Nephron progenitor cell (in vitro differentiated cells): ENCODE measurements at regions not wholly inside any gene's neighbourhood (a gene's known extent, or its start where the extent isn't known, plus 50 kb on each side); places are given as distances from the start of the nearest gene placed in this dataset.

Experiments
- DNase-seq: peaks from one replicate; pipeline ENCODE4 v3.0.0; 2021
- H3K27ac Mint-ChIP-seq: 2 replicates; pipeline ENCODE4 v1.8.0; 2021; ENCODE audit warnings: mild to moderate bottlenecking, moderate library complexity, mixed read lengths
- H3K27me3 Mint-ChIP-seq: 2 replicates; pipeline ENCODE4 v1.8.0; 2021; ENCODE audit warnings: mild to moderate bottlenecking, low read depth, mixed read lengths; ENCODE audit not compliant: poor library complexity
- H3K36me3 Mint-ChIP-seq: 2 replicates; pipeline ENCODE4 v1.8.0; 2021; ENCODE audit warnings: low read depth, mixed read lengths
- H3K4me1 Mint-ChIP-seq: 2 replicates; pipeline ENCODE4 v1.8.0; 2021; ENCODE audit warnings: mixed read lengths
- H3K4me3 Mint-ChIP-seq: 2 replicates; pipeline ENCODE4 v1.8.0; 2021; ENCODE audit warnings: mild to moderate bottlenecking, moderate library complexity, mixed read lengths
- H3K9me3 Mint-ChIP-seq: 2 replicates; pipeline ENCODE4 v1.8.0; 2021; ENCODE audit warnings: mild to moderate bottlenecking, moderate library complexity, mixed read lengths
- TF ChIP-seq, protein P1 (sequence below): fragments of 200-600 bp; sonication (generic); IDR thresholded peaks from 2 replicates; pipeline ENCODE4 v1.5.0; 2021; ENCODE audit warnings: antibody characterized with exemption

DNA sequence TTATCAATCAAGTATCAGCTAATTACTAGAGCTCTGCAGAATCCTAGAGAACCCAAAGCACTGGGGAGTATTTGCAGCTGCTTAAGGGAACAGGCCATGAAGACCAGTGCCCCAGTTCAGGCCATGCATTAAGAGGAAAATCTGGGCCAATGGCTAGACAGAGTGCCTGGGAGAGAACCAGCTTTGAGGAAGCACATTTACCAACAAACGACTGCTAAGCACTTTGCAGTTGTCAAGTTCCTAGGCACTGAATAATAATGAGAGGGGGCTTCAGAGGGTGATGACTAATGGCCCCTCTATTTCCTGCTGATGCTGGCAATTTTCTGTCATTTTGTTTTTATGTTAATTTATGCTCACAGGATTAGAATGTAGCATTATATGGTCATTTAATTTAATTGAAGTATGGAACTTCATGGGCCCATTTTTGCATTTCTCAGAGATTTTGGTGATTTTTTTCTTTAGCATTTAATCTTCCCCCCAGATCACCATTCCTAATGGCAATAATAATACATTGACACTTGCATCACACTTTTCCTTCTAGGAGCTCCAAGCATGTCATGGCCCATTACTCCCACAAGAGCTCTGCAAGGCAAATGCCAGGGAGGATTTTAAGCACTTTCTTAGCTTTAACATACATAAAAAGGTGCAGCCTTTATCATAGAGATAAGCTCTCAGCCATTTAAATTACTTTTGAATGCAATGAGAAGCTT is 147.7 kb upstream of the SPATS2L start:
- no peak overlapping the region for H3K4me3 Mint-ChIP-seq
- H3K4me1 Mint-ChIP-seq = peaks cover 19% of the 10 kb centered on the region
- DNase-seq = no peak
- TF ChIP-seq, protein P1, sequence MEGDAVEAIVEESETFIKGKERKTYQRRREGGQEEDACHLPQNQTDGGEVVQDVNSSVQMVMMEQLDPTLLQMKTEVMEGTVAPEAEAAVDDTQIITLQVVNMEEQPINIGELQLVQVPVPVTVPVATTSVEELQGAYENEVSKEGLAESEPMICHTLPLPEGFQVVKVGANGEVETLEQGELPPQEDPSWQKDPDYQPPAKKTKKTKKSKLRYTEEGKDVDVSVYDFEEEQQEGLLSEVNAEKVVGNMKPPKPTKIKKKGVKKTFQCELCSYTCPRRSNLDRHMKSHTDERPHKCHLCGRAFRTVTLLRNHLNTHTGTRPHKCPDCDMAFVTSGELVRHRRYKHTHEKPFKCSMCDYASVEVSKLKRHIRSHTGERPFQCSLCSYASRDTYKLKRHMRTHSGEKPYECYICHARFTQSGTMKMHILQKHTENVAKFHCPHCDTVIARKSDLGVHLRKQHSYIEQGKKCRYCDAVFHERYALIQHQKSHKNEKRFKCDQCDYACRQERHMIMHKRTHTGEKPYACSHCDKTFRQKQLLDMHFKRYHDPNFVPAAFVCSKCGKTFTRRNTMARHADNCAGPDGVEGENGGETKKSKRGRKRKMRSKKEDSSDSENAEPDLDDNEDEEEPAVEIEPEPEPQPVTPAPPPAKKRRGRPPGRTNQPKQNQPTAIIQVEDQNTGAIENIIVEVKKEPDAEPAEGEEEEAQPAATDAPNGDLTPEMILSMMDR = no peak
- no peak overlapping the region for H3K27ac Mint-ChIP-seq
- peaks cover 4% of the 10 kb centered on the region for H3K27me3 Mint-ChIP-seq
- peaks cover 8% of the 10 kb centered on the region for H3K9me3 Mint-ChIP-seq
- no peaks in the 10 kb centered on the region for H3K36me3 Mint-ChIP-seq

DNA sequence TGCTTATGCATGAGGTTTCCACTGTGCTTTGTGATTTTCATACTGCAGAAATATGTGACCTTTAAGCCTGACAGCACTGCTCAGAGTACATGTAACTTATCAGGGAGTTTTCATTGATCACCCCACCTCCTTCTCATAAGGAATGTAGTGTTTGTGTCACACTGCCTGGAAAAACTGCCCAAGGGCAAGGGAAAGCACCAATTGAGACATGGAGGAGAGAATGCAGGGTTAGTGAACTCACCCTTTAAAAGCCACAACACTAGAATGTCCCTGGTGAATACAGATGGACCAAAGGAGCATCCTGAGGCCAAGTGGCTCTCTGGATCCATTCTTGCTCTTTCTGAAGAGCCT is 147.2 kb upstream of the SPATS2L start:
- Mint-ChIP-seq H3K27me3 (peaks cover 4% of the 10 kb centered on the region), H3K9me3 (peaks cover 12% of the 10 kb centered on the region), H3K27ac (peak overlapping the region; percentile 88), H3K4me1 (peaks cover 19% of the 10 kb centered on the region), H3K36me3 (no peaks in the 10 kb centered on the region), H3K4me3 (no peak overlapping the region)
- TF ChIP-seq, protein P1 = no peak
- DNase-seq = no peak

DNA sequence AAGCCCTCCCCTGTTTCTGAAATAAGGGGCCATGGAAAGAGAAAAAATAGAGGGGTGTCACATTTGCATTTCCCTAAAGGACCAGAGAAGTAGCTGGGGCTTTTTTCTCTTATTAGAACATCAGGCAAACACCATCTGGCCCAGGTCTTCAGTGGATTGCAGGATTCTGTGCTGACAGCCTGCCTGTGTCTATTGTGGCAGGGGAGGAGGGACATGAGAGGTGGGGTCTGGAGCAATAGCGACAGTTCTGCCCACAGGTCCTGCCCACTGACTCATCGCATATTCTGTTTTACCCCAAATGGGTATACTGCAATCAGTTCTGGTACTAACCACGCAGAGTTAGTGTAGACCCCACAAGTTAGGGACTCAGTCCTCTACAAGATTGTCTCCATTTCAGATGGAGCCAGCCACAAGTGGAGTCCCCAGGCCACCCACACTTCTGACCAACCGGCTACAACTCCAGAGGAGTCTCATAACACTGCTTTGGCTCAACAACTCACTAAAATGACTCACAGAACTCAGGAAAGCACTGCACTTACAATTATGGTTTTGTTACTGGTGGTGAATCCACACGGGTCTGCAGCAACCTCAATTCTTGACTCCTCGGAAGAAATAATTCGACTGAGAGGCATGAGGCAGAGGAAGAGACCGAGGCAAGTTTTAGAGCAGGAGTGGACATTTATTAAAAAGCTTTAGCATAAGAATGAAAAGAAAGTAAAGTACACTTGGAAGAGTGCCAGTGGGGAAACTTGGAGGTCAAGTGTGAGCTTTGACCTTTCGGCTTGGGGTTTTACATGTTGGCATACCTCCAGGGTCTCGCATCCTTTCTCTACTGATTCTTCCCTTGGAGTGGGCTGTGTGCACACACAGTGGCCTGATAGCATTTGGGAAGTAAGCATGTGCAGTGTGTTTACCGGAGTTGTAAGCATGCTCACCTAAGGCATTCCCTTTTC is 146.4 kb upstream of the SPATS2L start:
- peaks cover 19% of the 10 kb centered on the region for H3K4me1 Mint-ChIP-seq
- DNase-seq = no peak
- TF ChIP-seq, protein P1 = no peak
- no peaks in the 10 kb centered on the region for H3K36me3 Mint-ChIP-seq
- no peak overlapping the region for H3K4me3 Mint-ChIP-seq
- no peak overlapping the region for H3K27ac Mint-ChIP-seq
- H3K9me3 Mint-ChIP-seq = peaks cover 13% of the 10 kb centered on the region
- H3K27me3 Mint-ChIP-seq = peaks cover 4% of the 10 kb centered on the region

DNA sequence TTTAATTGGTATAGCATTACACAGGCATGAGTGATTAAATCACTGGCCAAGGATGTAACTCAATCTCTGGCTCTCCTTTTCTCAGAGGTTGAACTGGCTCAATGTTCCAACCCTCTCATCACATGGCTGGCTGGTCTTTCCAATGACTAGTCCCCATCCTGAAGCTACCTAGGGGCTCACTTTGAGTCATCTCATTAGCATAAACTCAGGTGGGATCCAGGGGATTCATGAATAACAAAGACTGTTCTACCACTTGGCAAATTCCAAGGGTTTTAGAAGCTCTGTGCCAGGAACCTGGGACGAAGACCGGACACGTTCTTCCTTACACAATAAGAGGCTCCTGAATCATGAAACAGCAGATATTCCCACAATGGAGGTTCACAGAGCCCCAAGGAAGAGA is 145.0 kb upstream of the SPATS2L start:
- no peak for DNase-seq
- Mint-ChIP-seq H3K36me3 (no peaks in the 10 kb centered on the region), H3K27ac (no peak overlapping the region), H3K4me3 (no peak overlapping the region), H3K4me1 (peaks cover 19% of the 10 kb centered on the region), H3K27me3 (peaks cover 4% of the 10 kb centered on the region), H3K9me3 (peaks cover 25% of the 10 kb centered on the region)
- TF ChIP-seq, protein P1 = no peak

DNA sequence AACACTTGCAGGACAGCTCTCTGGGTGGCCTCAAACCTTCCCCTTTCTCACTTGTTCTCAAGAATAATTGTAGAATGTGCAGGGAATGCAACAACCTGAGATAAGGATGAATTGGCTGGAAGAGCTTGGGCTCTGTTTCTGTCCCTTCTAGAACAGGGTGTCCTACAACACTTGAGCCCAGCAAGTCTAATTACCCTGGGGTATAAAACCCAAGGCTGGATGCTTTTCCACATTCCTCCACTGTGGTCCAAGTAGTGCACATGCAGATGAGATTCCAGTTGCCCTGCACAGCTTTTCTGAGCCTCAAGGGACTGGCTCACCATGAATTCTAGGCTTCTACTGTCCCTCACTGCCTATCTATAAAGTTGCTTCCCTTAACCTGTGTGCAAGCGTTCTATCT is 140.8 kb upstream of the SPATS2L start:
- H3K4me3 Mint-ChIP-seq = no peak overlapping the region
- H3K27ac Mint-ChIP-seq = no peak overlapping the region
- no peak for DNase-seq
- H3K4me1 Mint-ChIP-seq = no peaks in the 10 kb centered on the region
- TF ChIP-seq, protein P1 = no peak
- H3K27me3 Mint-ChIP-seq = peaks cover 3% of the 10 kb centered on the region
- H3K9me3 Mint-ChIP-seq = peaks cover 28% of the 10 kb centered on the region
- H3K36me3 Mint-ChIP-seq = no peaks in the 10 kb centered on the region
